SK-N-MC (cell line): ENCODE measurements at regions not wholly inside any gene's neighbourhood (a gene's known extent, or its start where the extent isn't known, plus 50 kb on each side); places are given as distances from the start of the nearest gene placed in this dataset.

Experiments
- DNase-seq: peaks from one replicate; pipeline ENCODE4 v3.0.0-alpha.2; 2011; ENCODE audit warnings: low read depth, low spot score
- H3K27ac ChIP-seq: fragments of 200-600 bp; sonication (generic); 2 replicates; pipeline ENCODE4 v1.5.1; 2016; ENCODE audit warnings: mixed run types
- H3K36me3 ChIP-seq: fragments of 200-600 bp; sonication (generic); 2 replicates; pipeline ENCODE4 v1.6.1; 2017; ENCODE audit warnings: antibody characterized with exemption, low read length, mixed read lengths; ENCODE audit not compliant: insufficient read depth
- H3K4me3 ChIP-seq: fragments of 200-600 bp; sonication (generic); 2 replicates; pipeline ENCODE4 v1.5.1; 2016
- H3K9ac ChIP-seq: fragments of 200-600 bp; sonication (generic); 2 replicates; pipeline ENCODE4 v1.8.0; 2017; ENCODE audit warnings: mixed run types, mixed read lengths; ENCODE audit not compliant: insufficient read length
- H3K9me3 ChIP-seq: fragments of 200-600 bp; sonication (generic); 2 replicates; pipeline ENCODE4 v1.6.1; 2017; ENCODE audit warnings: low read depth, mild to moderate bottlenecking, antibody characterized with exemption, low read length, moderate library complexity, mixed read lengths
- EZH2 ChIP-seq: fragments of 200-600 bp; sonication (generic); IDR thresholded peaks from one replicate; pipeline ENCODE4 v1.6.1; 2017; ENCODE audit warnings: antibody characterized with exemption
- FOXP2 ChIP-seq: optimal IDR thresholded peaks from 2 replicates; pipeline ENCODE3; 2011; ENCODE audit warnings: mild to moderate bottlenecking, moderate library complexity; ENCODE audit not compliant: insufficient read depth; ENCODE audit errors: extremely low read length, control extremely low read depth
- POLR2AphosphoS5 ChIP-seq: IDR thresholded peaks from 2 replicates; pipeline ENCODE4 v1.6.1; 2012; ENCODE audit warnings: mild to moderate bottlenecking, low read depth, low read length, borderline replicate concordance

DNA sequence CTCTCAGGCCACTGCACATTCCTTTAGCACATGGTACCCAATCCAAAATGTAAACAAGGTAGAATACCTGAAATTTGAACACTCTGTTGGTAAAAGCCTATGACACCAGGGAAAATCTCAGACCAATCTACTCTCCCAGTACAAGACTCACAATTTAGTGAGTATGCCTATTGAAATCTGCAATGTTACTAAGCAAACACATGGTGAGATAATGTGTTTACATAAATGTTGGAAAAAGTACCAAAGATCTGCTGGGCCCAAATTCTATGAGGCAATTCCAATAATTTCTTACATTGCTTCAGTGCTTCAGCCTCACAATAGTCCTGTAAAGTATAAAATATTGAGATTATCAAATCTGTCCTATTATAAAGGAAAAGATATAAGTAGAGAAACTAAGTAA is 536.1 kb downstream of the PYDC2 start:
- Histone ChIP-seq H3K36me3 (no peaks in the 10 kb centered on the region), H3K9me3 (no peaks in the 10 kb centered on the region), H3K27ac (peak overlapping the region; percentile 13; the same call in 1 of the 2 replicates), H3K9ac (no peak overlapping the region), H3K4me3 (no peak overlapping the region)
- TF ChIP-seq POLR2AphosphoS5 (no peak), FOXP2 (no peak), EZH2 (no peak)
- no peak for DNase-seq

GRCh38 chr3:191997579-191998268 is 536.8 kb downstream of the PYDC2 start:
- TF ChIP-seq FOXP2 (no peak), POLR2AphosphoS5 (no peak), EZH2 (no peak)
- DNase-seq, result no peak
- no peak overlapping the region for H3K9ac ChIP-seq
- H3K36me3 ChIP-seq, result no peaks in the 10 kb centered on the region
- no peak overlapping the region for H3K27ac ChIP-seq
- H3K9me3 ChIP-seq, result no peaks in the 10 kb centered on the region
- no peak overlapping the region for H3K4me3 ChIP-seq

GRCh38 chr3:192001218-192001617 is 540.3 kb downstream of the PYDC2 start:
- no peaks in the 10 kb centered on the region for H3K36me3 ChIP-seq
- TF ChIP-seq FOXP2 (no peak), EZH2 (no peak), POLR2AphosphoS5 (no peak)
- H3K27ac ChIP-seq, result no peak overlapping the region
- no peaks in the 10 kb centered on the region for H3K9me3 ChIP-seq
- H3K9ac ChIP-seq, result no peak overlapping the region
- DNase-seq, result no peak
- no peak overlapping the region for H3K4me3 ChIP-seq

DNA sequence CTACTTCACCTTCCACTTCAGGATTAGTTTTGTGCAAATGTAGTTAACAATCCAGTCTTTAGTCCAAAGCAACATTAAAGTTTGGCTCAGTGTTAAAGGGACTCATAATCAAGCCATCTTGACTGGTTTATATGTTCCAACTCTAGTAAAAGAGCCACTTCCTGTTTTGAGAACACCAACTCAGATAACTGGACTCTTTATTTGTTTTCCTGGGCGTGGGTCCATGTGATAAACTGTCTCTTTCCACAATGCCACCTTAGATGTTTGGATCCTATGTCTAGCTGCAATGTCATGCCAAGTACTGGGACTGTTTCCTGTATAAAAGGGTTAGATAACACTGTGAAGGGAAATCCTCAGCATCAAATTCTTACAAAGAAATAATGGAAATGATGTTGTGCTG is 545.0 kb downstream of the PYDC2 start:
- Histone ChIP-seq H3K27ac (no peak overlapping the region), H3K9ac (no peak overlapping the region), H3K9me3 (no peaks in the 10 kb centered on the region), H3K4me3 (no peak overlapping the region), H3K36me3 (no peaks in the 10 kb centered on the region)
- TF ChIP-seq FOXP2 (no peak), POLR2AphosphoS5 (no peak), EZH2 (no peak)
- DNase-seq, result no peak

DNA sequence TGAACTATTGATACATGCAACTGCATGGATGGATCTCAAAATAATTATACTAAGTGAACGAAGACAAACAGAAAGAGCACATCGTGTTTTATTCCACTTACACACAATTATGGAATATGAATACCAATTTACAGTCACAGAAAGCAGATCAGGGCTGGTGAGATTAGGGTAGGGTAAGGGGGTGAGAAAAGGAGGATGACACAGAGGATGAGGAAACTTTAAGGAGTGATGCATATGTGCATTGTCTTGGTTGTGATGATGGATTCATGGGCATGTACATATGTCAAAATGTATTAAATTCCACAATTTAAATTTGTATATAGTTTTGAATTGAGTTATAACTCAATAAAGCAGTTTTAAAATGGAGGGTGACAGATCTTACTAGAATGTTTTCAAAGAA is 548.9 kb downstream of the PYDC2 start:
- Histone ChIP-seq H3K4me3 (no peak overlapping the region), H3K9ac (no peak overlapping the region), H3K9me3 (no peaks in the 10 kb centered on the region), H3K27ac (no peak overlapping the region), H3K36me3 (no peaks in the 10 kb centered on the region)
- TF ChIP-seq POLR2AphosphoS5, result no peak
- no peak for TF ChIP-seq EZH2
- TF ChIP-seq FOXP2, result no peak
- DNase-seq, result no peak

- Histone ChIP-seq H3K9me3 (no peaks in the 10 kb centered on the region), H3K36me3 (no peaks in the 10 kb centered on the region), H3K9ac (no peak overlapping the region), H3K4me3 (no peak overlapping the region), H3K27ac (no peak overlapping the region)
- TF ChIP-seq EZH2, result no peak
- no peak for TF ChIP-seq POLR2AphosphoS5
- TF ChIP-seq FOXP2, result no peak
- DNase-seq, result no peak
These were observed 549.5 kb downstream of the PYDC2 start for GRCh38 chr3:192010490-192010889.

DNA sequence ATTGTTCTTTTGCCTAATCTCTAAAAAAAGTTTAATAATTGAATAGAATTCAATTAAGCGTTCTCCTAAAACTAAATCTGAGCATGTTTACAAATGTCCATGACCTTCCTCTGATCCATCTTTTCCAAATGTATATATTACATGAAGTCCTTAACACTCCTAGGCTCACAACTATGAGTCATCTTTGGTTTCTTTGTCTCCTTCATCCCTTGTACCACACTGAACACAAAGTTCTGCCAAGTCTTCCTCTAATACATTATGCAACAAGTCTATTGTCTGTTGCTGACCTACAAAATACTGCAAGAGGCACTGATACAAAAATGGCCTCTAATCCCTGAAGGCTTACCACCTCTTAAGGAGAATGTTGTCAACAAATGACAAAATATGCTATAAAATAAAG is 550.2 kb downstream of the PYDC2 start:
- no peak overlapping the region for H3K4me3 ChIP-seq
- H3K9ac ChIP-seq, result no peak overlapping the region
- H3K9me3 ChIP-seq, result no peaks in the 10 kb centered on the region
- DNase-seq, result no peak
- TF ChIP-seq FOXP2, result no peak
- TF ChIP-seq POLR2AphosphoS5, result no peak
- TF ChIP-seq EZH2, result no peak
- H3K27ac ChIP-seq, result no peak overlapping the region
- H3K36me3 ChIP-seq, result no peaks in the 10 kb centered on the region

GRCh38 chr3:192013110-192013509 is 552.1 kb downstream of the PYDC2 start:
- Histone ChIP-seq H3K9ac (no peak overlapping the region), H3K36me3 (no peaks in the 10 kb centered on the region), H3K27ac (no peak overlapping the region), H3K9me3 (no peaks in the 10 kb centered on the region), H3K4me3 (no peak overlapping the region)
- no peak for DNase-seq
- TF ChIP-seq FOXP2, result no peak
- TF ChIP-seq EZH2, result no peak
- TF ChIP-seq POLR2AphosphoS5, result no peak

- TF ChIP-seq FOXP2 (no peak), POLR2AphosphoS5 (no peak), EZH2 (no peak)
- no peak overlapping the region for H3K9ac ChIP-seq
- H3K27ac ChIP-seq, result no peak overlapping the region
- H3K4me3 ChIP-seq, result no peak overlapping the region
- no peaks in the 10 kb centered on the region for H3K36me3 ChIP-seq
- H3K9me3 ChIP-seq, result no peaks in the 10 kb centered on the region; the same call in 1 of the 2 replicates
- DNase-seq, result no peak
These were observed 561.4 kb downstream of the PYDC2 start for GRCh38 chr3:192022412-192022811.

- H3K27ac ChIP-seq, result no peak overlapping the region
- no peak overlapping the region for H3K4me3 ChIP-seq
- H3K36me3 ChIP-seq, result no peaks in the 10 kb centered on the region
- no peak for TF ChIP-seq FOXP2
- TF ChIP-seq POLR2AphosphoS5, result no peak
- TF ChIP-seq EZH2, result no peak
- no peak overlapping the region for H3K9ac ChIP-seq
- H3K9me3 ChIP-seq, result no peaks in the 10 kb centered on the region
- no peak for DNase-seq
These were observed 563.8 kb downstream of the PYDC2 start for GRCh38 chr3:192024751-192025150.
